ENCODE measurements at regions not wholly inside any gene's neighbourhood (a gene's known extent, or its start where the extent isn't known, plus 50 kb on each side); places are given as distances from the start of the nearest gene placed in this dataset.

- CTCF ChIA-PET, result no interaction called here
- POLR2A ChIA-PET, result no interaction called here
- no peak for TF ChIP-seq REST (IDR thresholded peaks at IDR 0.05; ENCODE audit: insufficient read depth in 1 of 2, low read depth in 2 of 2, low read length in 1 of 2)
- no peak for TF ChIP-seq TCF7L2 (IDR thresholded peaks at IDR 0.05; ENCODE audit: low read depth, low read length)
- TF ChIP-seq POLR2AphosphoS5 (IDR thresholded peaks at IDR 0.05; ENCODE audit: low read depth, low read length), result no peak
- TF ChIP-seq CTCF (IDR thresholded peaks at IDR 0.05), result no peak
- TF ChIP-seq SIN3A (IDR thresholded peaks at IDR 0.05; ENCODE audit: borderline replicate concordance, insufficient read depth, low read depth, low read length), result no peak
- no peak for DNase-seq (ENCODE audit: low read depth, low spot score)
- H3K36me3 ChIP-seq (ENCODE audit: control insufficient read depth, insufficient read depth, low read length), result no peaks in the 10 kb centered on the region
- no peak for ATAC-seq
- BruUV-seq (replicated peaks), result no TSS peak
- no peak overlapping the region for H3K4me3 ChIP-seq (ENCODE audit: low read depth in 2 of 2, low read length in 2 of 2)
- intact Hi-C loops (cut with micrococcal nuclease; ENCODE audit: unreplicated experiment), result no loop called here
- H3K27me3 ChIP-seq (ENCODE audit: control insufficient read depth, insufficient read depth, low read length), result no peaks in the 10 kb centered on the region
- H3K9me3 ChIP-seq (ENCODE audit: control insufficient read depth, insufficient read depth, low read depth, low read length), result no peaks in the 10 kb centered on the region; the same call in 1 of the 2 replicates
- in situ Hi-C loops (cut with HindIII; ENCODE audit: low pct_unique_long_range_greater_than_20kb, low sequenced_read_pairs), result no loop called here
- H3K4me1 ChIP-seq (ENCODE audit: control insufficient read depth, insufficient read depth, low read length), result no peaks in the 10 kb centered on the region
- no peak overlapping the region for H3K27ac ChIP-seq (ENCODE audit: low read length)
Measured at GRCh38 chr2:145930318-145930717, 1410.4 kb upstream of the ZEB2 start.

GRCh38 chr2:145927131-145927950 is 1407.4 kb upstream of the ZEB2 start:
- DNase-seq (ENCODE audit: low read depth, low spot score), result no peak
- POLR2A ChIA-PET, result no interaction called here
- no peak overlapping the region for H3K27ac ChIP-seq (ENCODE audit: low read length)
- H3K27me3 ChIP-seq (ENCODE audit: control insufficient read depth, insufficient read depth, low read length), result no peaks in the 10 kb centered on the region
- ATAC-seq, result no peak
- CTCF ChIA-PET, result no interaction called here
- no TSS peak for BruUV-seq (replicated peaks)
- in situ Hi-C loops (cut with HindIII; ENCODE audit: low pct_unique_long_range_greater_than_20kb, low sequenced_read_pairs), result no loop called here
- no peak overlapping the region for H3K4me3 ChIP-seq (ENCODE audit: low read depth in 2 of 2, low read length in 2 of 2)
- no peaks in the 10 kb centered on the region; the same call in 1 of the 2 replicates for H3K9me3 ChIP-seq (ENCODE audit: control insufficient read depth, insufficient read depth, low read depth, low read length)
- H3K4me1 ChIP-seq (ENCODE audit: control insufficient read depth, insufficient read depth, low read length), result no peaks in the 10 kb centered on the region
- TF ChIP-seq SIN3A (IDR thresholded peaks at IDR 0.05; ENCODE audit: borderline replicate concordance, insufficient read depth, low read depth, low read length) (no peak), REST (IDR thresholded peaks at IDR 0.05; ENCODE audit: insufficient read depth in 1 of 2, low read depth in 2 of 2, low read length in 1 of 2) (no peak), CTCF (IDR thresholded peaks at IDR 0.05) (no peak), POLR2AphosphoS5 (IDR thresholded peaks at IDR 0.05; ENCODE audit: low read depth, low read length) (no peak), TCF7L2 (IDR thresholded peaks at IDR 0.05; ENCODE audit: low read depth, low read length) (no peak)
- intact Hi-C loops (cut with micrococcal nuclease; ENCODE audit: unreplicated experiment), result no loop called here
- H3K36me3 ChIP-seq (ENCODE audit: control insufficient read depth, insufficient read depth, low read length), result no peaks in the 10 kb centered on the region
